Cerebellar nuclear complex (tissue), 1 donor: ENCODE measurements at regions not wholly inside any gene's neighbourhood (a gene's known extent, or its start where the extent isn't known, plus 50 kb on each side); places are given as distances from the start of the nearest gene placed in this dataset.

Source experiments
- DNase-seq, 2 experiments: peaks; one replicate each; lab custom pipeline; 2025; lab: John Stamatoyannopoulos, UW

GRCh38 chr4:156497486-156497885 is 474.1 kb downstream of the PDGFC start:
- DNase-seq: no peak

DNA sequence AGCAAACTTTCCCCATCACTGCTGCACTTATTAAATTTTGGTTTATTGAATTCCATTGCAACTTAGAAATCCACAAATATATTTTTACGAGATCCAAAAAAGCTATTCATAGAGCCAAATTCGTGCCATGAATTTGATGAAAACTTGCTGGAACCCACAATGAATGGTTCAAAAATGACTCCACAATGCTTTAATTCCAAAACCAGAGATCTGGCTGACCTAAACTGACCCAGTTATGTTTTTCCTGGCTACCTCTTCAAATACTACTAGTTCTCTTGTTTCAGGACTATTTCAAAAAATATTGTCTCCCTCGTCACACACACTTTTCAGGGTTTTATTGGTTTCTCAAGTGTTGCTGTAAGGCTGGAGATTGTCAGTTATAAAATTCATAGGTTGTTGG is 474.8 kb downstream of the PDGFC start:
- no peak for DNase-seq

- DNase-seq: no peak
These were observed 475.8 kb downstream of the PDGFC start for GRCh38 chr4:156495836-156496235.

- DNase-seq: no peak
These were observed 476.5 kb downstream of the PDGFC start for GRCh38 chr4:156495091-156495490.

DNA sequence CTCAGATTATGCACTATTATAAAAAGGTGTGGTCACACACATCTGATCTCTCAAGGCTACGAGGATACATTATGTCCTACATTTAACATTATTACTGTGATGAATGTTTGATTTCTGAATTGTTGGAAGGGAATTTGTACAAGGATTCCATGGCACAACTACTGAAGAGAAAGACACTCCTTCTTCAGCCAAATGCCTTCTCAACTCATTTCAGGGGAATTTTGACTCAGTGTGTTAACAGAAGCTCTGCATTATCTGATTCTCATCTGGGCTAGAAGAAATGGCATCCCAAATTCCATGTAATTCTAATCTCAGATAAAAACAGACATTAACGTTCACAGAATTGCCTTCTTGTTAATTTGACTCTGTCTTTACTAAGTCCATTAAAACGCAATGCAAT is 477.7 kb downstream of the PDGFC start:
- DNase-seq: no peak

- no peak for DNase-seq
These were observed 484.5 kb downstream of the PDGFC start for GRCh38 chr4:156487107-156487506.

GRCh38 chr4:156481845-156482244 is 489.8 kb downstream of the PDGFC start:
- no peak for DNase-seq

- DNase-seq: no peak
These were observed 494.0 kb downstream of the PDGFC start for GRCh38 chr4:156477636-156478035.

- no peak for DNase-seq
These were observed 495.2 kb downstream of the PDGFC start for GRCh38 chr4:156476359-156476758.

DNA sequence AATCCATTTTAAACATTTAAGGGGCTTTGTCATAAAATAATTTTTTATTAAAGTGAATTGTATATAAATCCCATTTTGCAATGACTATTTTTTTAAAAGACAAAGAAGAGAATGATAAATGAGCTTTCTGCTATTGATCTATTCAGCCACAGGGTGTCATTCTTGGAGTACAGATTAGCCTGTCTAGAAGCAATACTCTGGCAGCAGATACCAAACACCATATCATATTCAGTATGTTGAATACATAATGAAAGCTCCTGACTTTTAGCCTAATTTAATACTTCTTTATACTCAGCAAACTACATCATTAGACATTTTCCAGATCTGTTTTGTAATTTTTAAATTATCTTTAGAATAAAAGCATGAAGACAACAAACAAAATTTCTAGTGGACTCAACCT is 496.3 kb downstream of the PDGFC start:
- DNase-seq: no peak

DNA sequence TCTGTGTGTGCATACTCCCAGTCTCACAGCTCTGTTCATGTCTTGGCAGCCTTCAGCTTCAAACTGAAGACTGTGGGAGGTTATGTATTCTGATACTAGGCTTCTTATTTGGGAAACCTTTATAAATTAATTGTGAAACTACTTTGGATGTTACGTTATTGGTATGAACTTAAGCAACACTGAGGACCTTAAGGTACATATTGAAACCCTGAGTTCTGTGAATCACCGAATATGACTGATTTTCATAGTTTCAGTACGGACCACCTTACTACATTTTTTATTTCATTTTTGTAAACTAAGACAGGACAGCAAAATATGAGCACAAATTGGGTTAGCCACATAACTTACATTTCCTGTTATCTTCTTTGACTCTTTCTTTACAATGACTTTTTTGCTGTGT is 498.4 kb downstream of the PDGFC start:
- DNase-seq: no peak

DNA sequence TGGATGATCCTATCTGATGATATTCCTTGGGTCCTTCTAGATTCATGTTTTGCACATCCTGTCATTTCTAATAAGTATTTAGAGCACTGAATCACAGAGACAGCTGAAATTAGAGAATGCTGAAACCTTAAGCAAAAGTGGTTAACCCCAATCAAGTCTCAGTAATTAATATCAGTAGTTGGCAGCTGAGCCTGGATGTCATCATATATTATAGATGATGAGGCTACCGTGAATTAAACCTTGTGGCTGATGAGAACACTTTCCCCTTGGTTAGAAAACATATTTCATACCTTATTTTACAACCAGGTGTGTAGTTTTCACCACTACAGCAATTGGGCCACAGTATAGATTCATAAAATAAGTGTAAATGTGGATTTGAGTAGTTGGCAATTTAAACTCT is 499.0 kb downstream of the PDGFC start:
- DNase-seq: no peak

- DNase-seq: no peak
These were observed 505.9 kb upstream of the CTSO start for GRCh38 chr4:156459584-156459983.

DNA sequence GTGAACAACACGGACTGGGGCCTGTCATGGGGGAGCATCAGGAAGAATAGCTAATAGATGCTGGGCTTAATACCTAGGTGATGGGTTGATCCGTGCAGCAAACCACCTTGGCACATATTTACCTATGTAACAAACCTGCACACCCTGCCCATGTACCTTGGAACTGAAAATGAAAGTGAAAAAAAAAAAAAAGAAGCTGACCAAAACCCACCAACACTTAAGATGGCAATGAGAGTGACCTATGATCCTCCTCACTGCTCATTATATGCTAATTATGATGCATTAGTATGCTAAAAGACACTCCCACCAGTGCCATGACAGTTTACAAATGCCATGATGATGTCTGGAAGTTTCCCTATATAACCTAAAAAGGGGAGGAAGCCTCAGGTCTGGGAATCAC is 503.2 kb upstream of the CTSO start:
- no peak for DNase-seq

DNA sequence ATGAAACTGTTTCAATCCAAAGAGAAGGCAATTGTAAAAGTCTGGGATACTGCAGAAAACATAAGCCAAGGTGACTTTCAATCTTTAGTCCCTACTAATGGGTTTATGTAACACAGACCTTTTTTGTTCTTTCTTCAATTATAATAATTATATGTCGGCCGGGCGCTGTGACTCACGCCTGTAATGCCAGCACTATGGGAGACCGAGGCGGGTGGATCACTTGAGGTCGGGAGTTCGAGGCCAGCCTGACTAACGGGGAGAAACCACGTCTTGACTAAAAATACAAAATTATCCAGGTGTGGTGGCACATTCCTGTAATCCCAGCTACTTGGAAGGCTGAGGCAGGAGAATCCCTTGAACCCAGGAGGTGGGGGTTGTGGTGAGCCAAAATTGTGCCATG is 489.8 kb upstream of the CTSO start:
- DNase-seq: no peak

DNA sequence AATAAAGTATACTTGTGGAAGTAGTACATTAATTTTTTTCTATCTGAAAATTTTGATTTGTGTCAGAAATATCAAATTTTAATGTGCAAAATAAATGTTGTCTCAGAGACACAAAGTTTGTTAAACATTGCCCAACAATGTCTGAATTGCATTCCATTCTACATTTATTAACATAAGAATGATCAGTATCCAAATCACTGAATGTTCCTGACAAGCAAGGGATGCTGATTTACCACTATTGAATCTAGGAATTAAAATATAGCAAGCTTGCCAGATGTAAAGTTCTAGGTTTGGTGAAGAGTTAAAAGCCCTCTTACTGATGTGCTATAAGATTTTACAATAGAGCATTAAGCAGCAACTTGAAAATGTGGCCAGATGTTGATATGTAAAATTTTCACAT is 489.2 kb upstream of the CTSO start:
- no peak for DNase-seq

- DNase-seq: no peak
These were observed 486.0 kb upstream of the CTSO start for GRCh38 chr4:156439576-156440200.

- no peak for DNase-seq
These were observed 484.0 kb upstream of the CTSO start for GRCh38 chr4:156437666-156438065.

- DNase-seq: no peak
These were observed 468.9 kb upstream of the CTSO start for GRCh38 chr4:156422576-156422975.

DNA sequence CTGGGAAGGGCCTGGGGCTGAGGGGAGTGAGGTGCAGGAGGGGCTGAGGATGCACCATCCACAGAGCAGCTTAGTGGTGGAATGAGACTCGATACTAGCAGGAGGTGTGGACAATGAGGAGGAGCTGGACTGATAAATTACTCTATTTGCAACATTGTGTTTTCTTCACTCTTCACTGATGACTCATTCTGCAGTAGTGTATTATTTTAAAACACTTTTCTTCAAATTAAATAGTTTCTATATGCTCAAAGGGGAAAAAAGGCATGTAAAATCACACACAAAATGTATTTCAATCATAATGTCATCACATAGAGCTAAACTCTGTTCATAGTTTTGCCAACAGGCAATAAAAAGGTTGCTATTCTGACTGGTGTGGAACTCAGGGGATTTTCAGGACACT is 467.0 kb upstream of the CTSO start:
- no peak for DNase-seq

GRCh38 chr4:156419080-156419685 is 465.5 kb upstream of the CTSO start:
- DNase-seq: no peak

DNA sequence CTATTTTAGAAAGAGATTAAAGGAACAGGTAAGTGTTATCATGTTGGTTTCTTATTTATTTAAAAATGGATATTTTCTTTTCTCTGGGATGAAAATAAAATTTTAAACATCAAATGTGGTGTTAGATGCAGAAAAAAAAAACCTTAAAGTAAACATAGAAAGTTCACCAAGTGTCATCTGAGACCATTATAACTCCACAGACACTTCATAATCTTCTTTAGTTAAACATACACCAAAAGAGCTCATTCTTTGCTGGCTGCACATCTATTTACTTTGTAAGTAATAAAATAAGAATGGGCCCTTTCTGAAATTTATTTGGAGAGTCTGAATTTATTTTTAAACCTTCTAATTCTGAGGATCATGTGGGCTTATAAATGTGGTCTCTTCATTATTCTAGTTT is 460.7 kb upstream of the CTSO start:
- no peak for DNase-seq

GRCh38 chr4:156413239-156414135 is 459.8 kb upstream of the CTSO start:
- no peak for DNase-seq
